Frontal cortex (tissue), 3 donors: ENCODE measurements at regions not wholly inside any gene's neighbourhood (a gene's known extent, or its start where the extent isn't known, plus 50 kb on each side); places are given as distances from the start of the nearest gene placed in this dataset.

Experiments used
- DNase-seq, 2 donors: peaks; one replicate each; pipeline ENCODE4 v3.0.0; 2012; ENCODE audit warnings: low spot score in 2 of 2
- FAIRE-seq: peaks from 2 replicates; lab custom pipeline; 2012; peaks lifted over from hg19 to GRCh38; lab: Jason Lieb, UNC
- donor health status: control.
- donor health status: control.
- donor health status: control.

GRCh38 chr11:11758603-11759196, 83.1 kb upstream of the USP47 start:
- FAIRE-seq (no peak), DNase-seq (no peak)

DNA sequence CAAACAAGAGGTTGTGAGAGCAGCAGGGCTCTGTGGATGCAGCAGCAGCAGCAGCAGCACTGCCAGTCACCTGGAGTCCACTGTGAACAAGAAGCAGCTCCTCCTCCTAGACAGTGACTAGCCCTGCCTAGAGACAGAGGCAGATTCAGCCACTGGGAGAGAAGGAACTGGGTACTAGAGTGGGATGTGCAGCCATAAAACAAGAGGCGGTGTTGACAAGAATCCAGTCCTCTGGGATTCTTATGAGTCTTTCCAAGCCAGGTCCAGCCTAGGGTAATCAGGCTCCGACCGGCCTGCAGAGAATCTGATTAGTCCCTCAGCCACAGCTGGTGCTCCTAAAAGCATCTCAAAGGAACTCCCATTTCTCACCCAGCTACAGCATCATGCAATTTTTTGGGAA, 83.9 kb upstream of the USP47 start:
- DNase-seq (no peak), FAIRE-seq (no peak)

DNA sequence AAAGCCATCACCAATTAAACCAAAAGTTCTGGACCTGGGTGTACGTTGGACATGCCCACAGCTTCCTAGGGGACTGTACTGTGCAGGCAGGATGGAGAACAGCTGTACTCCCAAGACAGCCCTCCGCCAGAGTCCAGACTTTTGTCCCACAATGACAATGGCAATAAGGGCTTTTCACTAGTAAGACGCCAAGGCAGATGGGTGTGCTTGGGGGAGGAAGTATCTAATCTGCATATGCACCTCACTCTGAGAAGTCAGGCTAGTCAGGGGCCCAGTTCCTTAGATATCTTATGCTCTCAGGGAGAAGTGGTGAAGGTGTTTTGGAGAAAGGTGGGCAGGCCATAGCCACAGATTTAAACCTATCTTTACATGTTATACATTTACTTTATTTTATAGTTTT, 85.1 kb upstream of the USP47 start:
- DNase-seq (no peak), FAIRE-seq (no peak)

DNA sequence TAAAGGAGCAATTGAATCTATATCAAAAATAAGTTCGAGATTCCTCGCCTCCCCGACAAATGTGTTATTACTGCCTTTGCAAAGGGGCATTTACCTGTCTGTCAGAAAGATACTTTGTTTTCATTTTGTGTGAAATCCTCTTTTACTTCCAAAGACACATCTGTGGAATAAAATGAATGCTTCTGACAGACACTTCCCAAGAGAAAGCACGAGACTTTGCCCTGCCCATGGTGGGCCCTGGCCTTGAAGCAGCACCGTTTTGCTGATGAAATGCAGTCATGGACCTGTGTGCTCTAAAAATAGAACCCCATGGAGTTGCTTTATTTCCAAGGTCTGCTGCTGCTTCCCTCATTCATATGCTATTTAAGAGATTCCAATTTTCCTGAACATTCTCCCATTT, 85.9 kb upstream of the USP47 start:
- FAIRE-seq: no peak

GRCh38 chr11:11752679-11753078, 89.1 kb upstream of the USP47 start:
- no peak for FAIRE-seq
- no peak for DNase-seq

More for the DNA sequence above, 85.9 kb upstream of the USP47 start:
- DNase-seq: no peak

GRCh38 chr11:11750017-11750878, 91.5 kb upstream of the USP47 start:
- FAIRE-seq (no peak), DNase-seq (no peak)

DNA sequence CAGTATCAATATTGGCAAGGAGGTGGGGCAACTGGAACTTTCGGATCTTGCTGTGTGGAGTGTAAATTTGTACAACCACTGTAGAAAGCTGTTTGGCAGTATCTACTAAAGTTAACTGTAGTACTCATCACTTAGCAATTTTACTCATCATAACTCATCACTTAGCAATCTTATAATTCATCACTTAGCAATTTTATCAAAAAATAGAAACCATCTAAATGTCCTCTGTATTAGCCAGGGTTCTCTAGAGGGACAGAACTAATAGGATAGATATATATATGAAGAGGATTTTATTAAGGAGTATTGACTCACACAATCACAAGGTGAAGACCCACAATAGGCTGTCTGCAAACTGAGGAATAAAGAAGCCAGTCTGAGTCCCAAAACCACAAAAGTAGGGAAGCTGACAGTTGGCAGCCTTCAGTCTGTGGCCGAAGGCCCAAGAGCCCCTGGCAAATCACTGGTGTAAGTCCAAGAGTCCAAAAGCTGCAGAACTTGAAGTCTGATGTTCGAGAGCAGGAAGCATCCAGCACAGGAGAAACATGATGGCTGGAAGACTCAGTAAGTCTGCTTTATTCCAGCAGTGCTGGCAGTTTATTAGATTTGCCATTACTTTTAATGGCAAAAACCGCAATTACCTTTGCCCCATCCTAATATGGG, 92.9 kb upstream of the USP47 start:
- DNase-seq (no peak), FAIRE-seq (no peak)

DNA sequence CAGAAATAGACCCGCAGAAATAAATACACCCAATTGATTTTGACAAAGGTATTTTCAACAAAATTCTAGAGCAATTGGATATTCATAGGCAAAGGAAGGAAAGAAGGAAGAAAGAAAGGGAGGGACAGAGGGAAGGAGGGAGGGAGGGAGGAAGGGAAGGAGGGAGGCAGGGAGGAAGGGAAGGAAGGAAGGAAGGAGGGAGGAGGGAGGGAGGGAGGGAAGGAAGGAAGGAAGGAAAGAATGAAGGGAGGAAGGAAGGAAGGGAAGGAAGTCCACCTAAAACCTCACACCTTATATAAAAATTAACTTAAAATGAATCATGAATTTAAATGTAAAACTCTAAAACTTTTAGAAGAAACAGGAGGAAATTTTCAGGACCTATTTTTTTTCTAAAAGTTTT, 94.2 kb upstream of the USP47 start:
- DNase-seq (no peak), FAIRE-seq (no peak)

- FAIRE-seq: no peak
- DNase-seq: no peak
Measured at GRCh38 chr11:11746449-11746848, 95.3 kb upstream of the USP47 start.

DNA sequence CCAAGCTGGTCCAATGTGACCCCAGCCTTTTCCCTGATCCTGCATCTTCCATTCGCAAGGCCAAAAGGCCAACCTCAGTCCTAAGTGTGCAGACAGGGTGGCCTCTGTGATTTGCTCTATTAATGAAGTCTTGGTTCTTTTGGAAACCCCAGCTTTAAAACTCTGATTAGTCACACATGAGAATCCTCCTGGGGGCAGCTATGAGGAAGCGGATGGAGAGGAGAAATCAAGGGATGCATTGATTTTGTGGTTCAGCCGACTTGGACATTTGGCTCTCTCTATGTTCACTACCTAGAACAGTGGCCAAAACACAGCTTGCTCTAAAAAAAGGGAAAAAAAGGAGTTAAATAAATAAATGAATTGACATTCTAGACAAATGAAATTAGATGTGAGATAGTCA, 98.6 kb upstream of the USP47 start:
- FAIRE-seq (no peak), DNase-seq (no peak)

- FAIRE-seq: no peak
- DNase-seq: no peak
Measured at GRCh38 chr11:11742486-11742885, 99.3 kb upstream of the USP47 start.

- FAIRE-seq (no peak), DNase-seq (no peak)
Measured at GRCh38 chr11:11740836-11741235, 100.9 kb upstream of the USP47 start.

DNA sequence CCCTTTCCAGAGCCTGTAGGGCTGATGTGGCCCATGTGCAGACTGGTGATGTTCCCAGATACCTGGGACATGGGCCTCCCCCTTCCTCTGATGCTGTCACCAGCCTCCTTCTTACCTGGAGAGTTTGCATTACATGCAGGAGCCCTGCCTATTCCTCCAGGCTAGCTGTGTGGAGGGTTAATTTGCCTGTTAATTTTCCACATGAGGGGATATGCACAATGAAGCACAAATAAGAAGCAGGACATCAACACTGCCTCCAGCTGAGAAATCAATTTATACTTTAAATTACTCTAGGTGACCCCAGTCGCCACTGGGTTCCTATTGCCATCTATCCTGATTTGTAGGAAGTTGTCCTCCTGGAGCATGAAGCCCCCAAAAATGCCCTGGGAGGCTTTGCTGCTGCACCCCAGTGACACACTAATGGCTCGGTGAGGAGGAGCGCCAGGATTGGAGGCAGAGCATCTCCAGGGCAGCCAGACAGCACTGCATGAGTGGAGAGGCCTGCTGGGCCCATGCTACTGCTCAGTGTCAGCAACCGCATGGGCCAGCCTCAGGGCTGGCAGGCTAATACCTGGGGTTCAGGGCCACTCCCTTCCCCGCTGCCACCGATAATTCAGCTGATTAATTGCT, 101.6 kb upstream of the USP47 start:
- DNase-seq: no peak
- FAIRE-seq: no peak

DNA sequence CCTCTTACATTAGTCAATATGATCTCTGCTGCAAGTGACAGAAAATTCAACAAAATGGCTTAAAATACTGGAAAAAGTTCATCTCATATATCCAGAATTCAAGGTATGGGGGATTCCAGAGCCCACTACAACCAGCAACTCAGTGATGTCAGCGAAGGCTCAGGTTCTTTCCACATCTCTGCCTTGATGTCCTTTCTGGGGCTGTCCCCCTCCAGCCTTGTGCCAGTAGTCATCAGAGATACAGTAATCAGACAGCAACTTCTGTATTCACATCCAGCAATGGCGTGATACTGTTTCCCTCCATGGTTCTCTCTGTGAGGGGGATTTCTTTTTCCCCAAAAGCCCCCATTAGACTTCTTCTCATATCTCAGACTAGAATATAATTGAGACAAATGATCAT, 103.4 kb upstream of the USP47 start:
- FAIRE-seq (no peak), DNase-seq (no peak)

GRCh38 chr11:11735586-11735985, 106.2 kb upstream of the USP47 start:
- DNase-seq: no peak
- FAIRE-seq: no peak

DNA sequence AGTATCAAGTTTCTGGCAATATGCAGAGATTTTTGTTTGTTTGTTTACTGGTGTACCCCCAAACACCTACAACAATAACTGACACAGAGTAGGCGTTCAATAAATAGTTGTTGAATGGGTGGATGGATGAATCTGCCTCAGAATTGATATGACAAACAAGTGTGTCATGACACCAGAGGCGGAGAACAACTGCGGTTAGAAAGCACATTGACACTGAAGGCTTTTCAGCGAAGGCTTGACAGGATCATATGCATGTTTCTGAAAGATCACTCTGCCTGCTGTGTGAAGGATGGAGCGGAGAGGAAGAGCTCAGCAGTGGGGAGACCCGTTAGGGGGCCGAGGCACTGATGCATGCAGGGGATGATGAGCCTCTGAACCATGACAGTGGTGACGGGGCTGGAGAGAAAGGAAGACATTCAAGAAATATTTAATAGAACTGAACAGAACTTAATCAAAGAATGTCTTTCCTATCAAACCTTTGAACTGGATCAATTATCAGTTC, 108.5 kb upstream of the USP47 start:
- FAIRE-seq: no peak
- DNase-seq: no peak

DNA sequence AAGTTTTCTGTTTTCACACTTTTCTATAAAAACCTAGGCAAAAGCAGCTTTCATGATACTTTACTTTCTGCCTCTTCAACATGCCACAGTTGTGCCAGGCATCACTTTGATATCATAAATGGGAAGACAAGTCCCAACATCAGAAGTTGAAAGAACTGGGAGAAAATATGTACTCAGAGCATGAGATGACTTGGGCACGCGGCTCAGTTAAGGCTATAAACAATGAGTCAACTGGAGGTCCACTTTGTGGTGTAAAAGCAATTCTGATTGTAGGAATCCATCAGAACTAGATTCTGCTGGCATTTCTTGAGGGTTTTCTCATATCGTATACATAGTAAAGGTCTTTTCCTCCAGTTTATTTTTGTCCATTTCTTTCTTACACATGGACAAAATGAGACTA, 109.7 kb upstream of the USP47 start:
- FAIRE-seq (no peak), DNase-seq (no peak)

DNA sequence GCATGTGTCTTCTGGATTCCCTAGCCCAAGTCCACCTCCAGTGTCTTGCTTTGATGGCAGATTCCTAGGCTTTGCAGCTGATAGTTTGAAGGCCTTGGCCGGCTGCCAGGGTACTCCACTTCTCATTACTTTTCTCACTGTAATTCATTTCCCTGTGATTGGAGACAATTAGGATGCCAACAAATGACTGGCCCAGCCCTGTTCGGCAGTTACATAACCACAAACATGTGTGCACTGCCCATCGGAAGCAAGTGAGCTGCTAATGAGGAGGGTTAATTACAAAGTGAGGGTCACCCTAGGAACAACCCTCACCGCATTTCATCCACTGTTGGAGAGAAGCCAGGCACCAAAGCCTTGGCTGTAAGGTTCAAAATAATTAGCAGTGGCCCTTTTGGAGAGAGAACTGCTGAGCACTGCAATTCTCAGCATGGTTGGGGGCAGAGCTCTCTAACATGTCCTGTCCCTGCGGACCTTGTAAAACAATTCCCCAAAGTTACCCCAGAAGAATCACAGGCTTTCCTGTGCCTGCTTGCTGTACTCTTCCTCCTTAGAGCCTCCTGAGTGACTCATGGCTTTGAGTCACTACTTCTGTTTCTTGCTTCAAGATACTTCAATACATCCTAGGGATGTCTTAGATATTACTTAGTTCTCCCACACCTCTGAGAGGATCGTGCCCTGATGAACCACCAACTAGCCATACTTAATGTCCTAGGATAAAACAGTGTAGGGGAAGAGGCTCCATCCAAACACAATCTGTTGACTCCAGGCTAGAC, 109.7 kb upstream of the GALNT18 start:
- FAIRE-seq: no peak
- DNase-seq: peak in 1 of 2 donors; percentile 18

DNA sequence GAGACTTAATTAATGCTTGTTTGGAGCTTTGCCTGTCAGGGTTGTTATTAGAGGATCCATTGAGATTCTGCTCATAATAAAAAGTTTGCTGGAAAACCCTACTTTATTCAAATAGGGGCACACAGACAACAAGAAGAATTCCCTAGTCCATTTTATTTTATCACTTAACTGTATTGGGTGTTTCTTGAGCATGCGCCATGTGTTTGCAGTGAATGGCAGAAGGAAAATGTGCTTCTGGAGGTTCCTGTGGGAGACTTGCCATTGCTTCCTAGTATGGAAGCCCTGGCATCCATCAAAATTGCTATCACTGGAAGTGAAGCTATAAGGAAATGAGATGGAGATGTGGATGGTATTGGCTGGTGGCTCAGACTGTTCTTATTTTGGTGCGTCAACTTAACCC, 106.6 kb upstream of the GALNT18 start:
- FAIRE-seq (no peak), DNase-seq (no peak)

DNA sequence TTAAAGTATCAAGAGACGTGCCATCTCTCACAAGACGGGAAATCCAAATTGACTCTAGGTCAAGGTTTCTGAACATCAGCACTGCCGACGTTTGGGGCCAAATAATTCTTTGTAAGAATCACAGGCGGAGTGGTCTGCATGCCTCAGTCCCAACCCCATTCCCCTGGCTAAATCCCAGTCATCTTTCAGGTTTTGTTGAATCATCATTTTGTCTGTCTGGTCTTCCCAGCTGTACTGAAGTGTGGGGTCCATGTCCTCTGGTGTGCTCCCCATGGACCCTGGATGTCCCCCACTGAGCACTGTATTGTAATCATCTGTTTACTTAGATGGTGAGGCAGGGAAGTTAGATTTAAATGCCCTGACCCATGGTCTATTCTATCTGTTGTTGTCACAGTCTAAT, 103.6 kb upstream of the GALNT18 start:
- FAIRE-seq (no peak), DNase-seq (no peak)
